Fibroblast of lung (primary cell): ENCODE measurements at regions not wholly inside any gene's neighbourhood (a gene's known extent, or its start where the extent isn't known, plus 50 kb on each side); places are given as distances from the start of the nearest gene placed in this dataset.
A peak's percentile ranks its signal among the peaks of the same experiment; 100 is the strongest.

ENCODE experiments used
- DNase-seq, 2 donors: peaks; one replicate each; pipeline versions ENCODE4 v3.0.0 to v3.0.0-alpha.2; 2010; ENCODE audit warnings: low read depth in 2 of 2
- H2AFZ ChIP-seq: 2 replicates; pipeline ENCODE4 v1.5.1; 2012; ENCODE audit warnings: low read length, control low read depth, inconsistent platforms
- H3K27ac ChIP-seq: 2 replicates; pipeline ENCODE4 v1.5.1; 2011; ENCODE audit warnings: low read length, control low read depth; ENCODE audit not compliant: insufficient read depth
- H3K27me3 ChIP-seq: 2 replicates; pipeline ENCODE4 v1.5.1; 2011; ENCODE audit warnings: mild to moderate bottlenecking, low read length; ENCODE audit not compliant: control insufficient read depth, insufficient read depth
- H3K36me3 ChIP-seq: 2 replicates; pipeline ENCODE4 v1.5.1; 2011; ENCODE audit warnings: low read length; ENCODE audit not compliant: control insufficient read depth, insufficient read depth
- H3K4me1 ChIP-seq: 2 replicates; pipeline ENCODE4 v1.5.1; 2011; ENCODE audit warnings: low read length; ENCODE audit not compliant: control insufficient read depth, insufficient read depth; ENCODE audit errors: extremely low read depth
- H3K4me2 ChIP-seq: 2 replicates; pipeline ENCODE4 v1.5.1; 2011; ENCODE audit warnings: low read length, control low read depth; ENCODE audit not compliant: insufficient read depth; ENCODE audit errors: extremely low read depth
- H3K4me3 ChIP-seq, 4 experiments: fragments of 200-600 bp in 1 of 4; sonication (generic) in 1 of 4; replicated peaks in 1 of 4; 2 replicates each; pipeline ENCODE4 v1.5.1; 2011 to 2016; ENCODE audit warnings: low read length in 4 of 4, low read depth in 3 of 4, mild to moderate bottlenecking in 3 of 4, control low read depth in 2 of 4, inconsistent platforms in 1 of 4, mixed read lengths in 1 of 4; ENCODE audit not compliant: insufficient read depth in 1 of 4; ENCODE audit errors: control extremely low read depth in 1 of 4
- H3K79me2 ChIP-seq: 2 replicates; pipeline ENCODE4 v1.5.1; 2012; ENCODE audit warnings: mild to moderate bottlenecking, low read length, inconsistent platforms; ENCODE audit not compliant: control insufficient read depth, insufficient read depth
- H3K9ac ChIP-seq: 2 replicates; pipeline ENCODE4 v1.5.1; 2011; ENCODE audit warnings: mild to moderate bottlenecking, low read length, control low read depth; ENCODE audit not compliant: insufficient read depth
- H3K9me3 ChIP-seq: 2 replicates; pipeline ENCODE4 v1.5.1; 2012; ENCODE audit warnings: low read depth, low read length; ENCODE audit not compliant: control insufficient read depth, insufficient read depth
- H4K20me1 ChIP-seq: 2 replicates; pipeline ENCODE4 v1.5.1; 2011; ENCODE audit warnings: low read length; ENCODE audit not compliant: control insufficient read depth, insufficient read depth; ENCODE audit errors: extremely low read depth
- CTCF ChIP-seq, 2 donors: IDR thresholded peaks in 1 of 2; conservative IDR thresholded peaks in 1 of 2; 1 replicate in 1 of 2; 2 replicates in 1 of 2; pipeline ENCODE4 v1.5.1; 2011 to 2012; ENCODE audit warnings: low read length in 2 of 2, control low read depth in 1 of 2, inconsistent platforms in 1 of 2, low read depth in 1 of 2, mild to moderate bottlenecking in 1 of 2
- EZH2 ChIP-seq: IDR thresholded peaks from 2 replicates; pipeline ENCODE4 v1.5.1; 2012; ENCODE audit warnings: low read length, control low read depth, mild to moderate bottlenecking; ENCODE audit errors: missing control alignments

GRCh38 chr4:100880011-100880410, 362.2 kb upstream of the EMCN start:
- no peak for TF ChIP-seq EZH2
- no peak for TF ChIP-seq CTCF (conservative IDR thresholded peaks at IDR 0.05 in 1 of 2, IDR thresholded peaks at IDR 0.05 in 1 of 2; ENCODE audit: low read depth in 1 of 2, low read length in 2 of 2)
- H3K79me2 ChIP-seq, result no peaks in the 10 kb centered on the region
- no peaks in the 10 kb centered on the region for H3K27me3 ChIP-seq
- DNase-seq, result peak in 1 of 2 donors; percentile 19
- no peak overlapping the region for H3K4me2 ChIP-seq
- H3K4me1 ChIP-seq, result no peaks in the 10 kb centered on the region
- no peak overlapping the region for H3K27ac ChIP-seq
- H3K4me3 ChIP-seq, result no peak overlapping the region
- H3K9me3 ChIP-seq, result no peaks in the 10 kb centered on the region
- no peaks in the 10 kb centered on the region for H3K36me3 ChIP-seq
- no peaks in the 10 kb centered on the region for H4K20me1 ChIP-seq
- no peak overlapping the region for H3K9ac ChIP-seq
- H2AFZ ChIP-seq, result no peak overlapping the region

- Histone ChIP-seq H3K4me3 (no peak overlapping the region), H3K9me3 (no peaks in the 10 kb centered on the region), H3K27me3 (no peaks in the 10 kb centered on the region), H3K9ac (no peak overlapping the region), H4K20me1 (no peaks in the 10 kb centered on the region), H3K4me2 (no peak overlapping the region), H3K79me2 (no peaks in the 10 kb centered on the region), H3K36me3 (no peaks in the 10 kb centered on the region), H3K27ac (no peak overlapping the region), H2AFZ (no peak overlapping the region), H3K4me1 (no peaks in the 10 kb centered on the region)
- no peak for DNase-seq
- TF ChIP-seq EZH2, result no peak
- TF ChIP-seq CTCF (conservative IDR thresholded peaks at IDR 0.05 in 1 of 2, IDR thresholded peaks at IDR 0.05 in 1 of 2; ENCODE audit: low read depth in 1 of 2, low read length in 2 of 2), result no peak
Measured at GRCh38 chr4:100879471-100879870, 361.6 kb upstream of the EMCN start.

- H3K27ac ChIP-seq, result no peak overlapping the region
- H3K4me3 ChIP-seq, result no peak overlapping the region
- H3K9ac ChIP-seq, result no peak overlapping the region
- H3K27me3 ChIP-seq, result no peaks in the 10 kb centered on the region
- H3K36me3 ChIP-seq, result no peaks in the 10 kb centered on the region
- no peaks in the 10 kb centered on the region for H3K79me2 ChIP-seq
- H4K20me1 ChIP-seq, result no peaks in the 10 kb centered on the region
- H3K9me3 ChIP-seq, result no peaks in the 10 kb centered on the region
- H2AFZ ChIP-seq, result no peak overlapping the region
- TF ChIP-seq CTCF (conservative IDR thresholded peaks at IDR 0.05 in 1 of 2, IDR thresholded peaks at IDR 0.05 in 1 of 2; ENCODE audit: low read depth in 1 of 2, low read length in 2 of 2), result no peak
- no peak for TF ChIP-seq EZH2
- no peak overlapping the region for H3K4me2 ChIP-seq
- H3K4me1 ChIP-seq, result no peaks in the 10 kb centered on the region
- no peak for DNase-seq
Measured at GRCh38 chr4:100876546-100876945, 358.7 kb upstream of the EMCN start.
